LNCAP (cell line): ENCODE measurements at regions not wholly inside any gene's neighbourhood (a gene's known extent, or its start where the extent isn't known, plus 50 kb on each side); places are given as distances from the start of the nearest gene placed in this dataset.

Experiments used
- TF ChIP-seq, protein P1 (sequence below): fragments of 450-650 bp; IDR thresholded peaks from 2 replicates; pipeline ENCODE4 v1.5.1; 2017; ENCODE audit warnings: mild to moderate bottlenecking

DNA sequence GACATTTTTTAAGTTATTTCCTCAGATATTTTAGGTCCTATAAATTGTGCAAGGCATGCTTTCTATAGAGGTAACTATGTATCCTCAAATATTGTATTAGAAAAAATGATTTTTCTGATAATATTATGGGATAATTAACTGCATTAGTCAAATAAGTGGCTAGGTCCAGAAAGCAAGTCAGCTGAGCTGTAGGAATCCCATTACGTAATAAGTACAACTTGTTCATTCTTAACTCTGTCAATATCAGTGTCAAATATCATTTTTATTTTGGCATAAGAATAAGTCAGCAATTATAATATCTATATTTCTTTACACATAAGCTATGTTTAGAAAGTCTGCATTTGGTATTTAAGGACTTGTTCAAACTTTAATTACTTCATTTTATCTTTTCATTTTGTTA lies 830.9 kb upstream of the GJE1 start:
- TF ChIP-seq, protein P1, sequence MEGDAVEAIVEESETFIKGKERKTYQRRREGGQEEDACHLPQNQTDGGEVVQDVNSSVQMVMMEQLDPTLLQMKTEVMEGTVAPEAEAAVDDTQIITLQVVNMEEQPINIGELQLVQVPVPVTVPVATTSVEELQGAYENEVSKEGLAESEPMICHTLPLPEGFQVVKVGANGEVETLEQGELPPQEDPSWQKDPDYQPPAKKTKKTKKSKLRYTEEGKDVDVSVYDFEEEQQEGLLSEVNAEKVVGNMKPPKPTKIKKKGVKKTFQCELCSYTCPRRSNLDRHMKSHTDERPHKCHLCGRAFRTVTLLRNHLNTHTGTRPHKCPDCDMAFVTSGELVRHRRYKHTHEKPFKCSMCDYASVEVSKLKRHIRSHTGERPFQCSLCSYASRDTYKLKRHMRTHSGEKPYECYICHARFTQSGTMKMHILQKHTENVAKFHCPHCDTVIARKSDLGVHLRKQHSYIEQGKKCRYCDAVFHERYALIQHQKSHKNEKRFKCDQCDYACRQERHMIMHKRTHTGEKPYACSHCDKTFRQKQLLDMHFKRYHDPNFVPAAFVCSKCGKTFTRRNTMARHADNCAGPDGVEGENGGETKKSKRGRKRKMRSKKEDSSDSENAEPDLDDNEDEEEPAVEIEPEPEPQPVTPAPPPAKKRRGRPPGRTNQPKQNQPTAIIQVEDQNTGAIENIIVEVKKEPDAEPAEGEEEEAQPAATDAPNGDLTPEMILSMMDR, result no peak

- TF ChIP-seq, protein P1, result no peak
Measured at GRCh38 chr6:141290941-141291721, 841.6 kb upstream of the GJE1 start.

GRCh38 chr6:141288947-141289346 lies 843.8 kb upstream of the GJE1 start:
- TF ChIP-seq, protein P1, result no peak

DNA sequence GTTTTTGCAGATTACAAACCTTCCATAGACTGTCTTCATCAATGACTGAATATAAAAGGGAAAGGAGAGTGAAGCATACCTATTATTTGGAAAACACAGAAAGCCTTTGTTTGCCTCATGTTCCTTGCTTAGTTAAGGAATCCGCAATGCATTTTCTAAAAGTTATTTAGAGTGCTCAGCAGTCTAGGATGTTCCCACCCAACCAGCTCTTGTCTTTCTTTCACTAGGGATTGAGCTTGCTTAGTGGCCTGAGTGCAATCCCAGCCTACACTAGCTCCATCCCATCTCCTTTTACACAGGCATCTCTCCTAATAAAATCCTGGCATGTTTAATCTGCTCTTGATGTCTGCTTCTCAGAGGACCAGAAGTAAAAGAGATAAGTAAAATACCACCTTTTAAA lies 850.5 kb upstream of the GJE1 start:
- TF ChIP-seq, protein P1, result no peak

DNA sequence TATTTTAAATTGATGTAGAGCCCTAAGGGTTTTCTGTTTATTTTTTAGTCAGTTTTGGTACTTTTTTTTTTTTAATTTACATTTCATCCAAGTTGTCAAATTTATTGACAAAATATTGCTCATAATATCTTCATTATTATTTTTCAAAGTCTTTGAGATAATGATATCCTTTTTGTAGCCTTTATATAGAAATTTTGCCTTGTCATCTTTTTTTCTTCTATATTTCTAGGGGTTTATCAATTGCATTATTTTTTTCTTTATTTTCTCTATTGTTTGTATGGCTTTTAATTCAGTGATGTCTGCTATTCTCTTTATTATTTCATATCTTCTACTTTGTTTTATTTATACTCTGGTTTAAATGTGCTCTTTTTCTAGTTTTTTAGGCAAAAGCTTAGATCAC lies 863.0 kb upstream of the GJE1 start:
- TF ChIP-seq, protein P1, result no peak

GRCh38 chr6:141267420-141267819 lies 865.3 kb upstream of the GJE1 start:
- TF ChIP-seq, protein P1, result no peak

- TF ChIP-seq, protein P1, result no peak
Measured at GRCh38 chr6:141265756-141266623, 866.7 kb upstream of the GJE1 start.
